ENCODE measurements at regions not wholly inside any gene's neighbourhood (a gene's known extent, or its start where the extent isn't known, plus 50 kb on each side); places are given as distances from the start of the nearest gene placed in this dataset.
"Not testable (repeated sequence)": the region's sequence is repeated elsewhere in the genome, so short reads cannot be mapped to it uniquely, and the experiment has no call there.

- CTCF ChIA-PET = no interaction called here
- Mint-ChIP-seq H3K27ac (no peak overlapping the region), H3K9me3 (peaks cover 3% of the 10 kb centered on the region), H3K4me1 (no peaks in the 10 kb centered on the region), H3K36me3 (ENCODE audit: low read depth) (no peaks in the 10 kb centered on the region), H3K4me3 (no peak overlapping the region), H3K27me3 (no peaks in the 10 kb centered on the region)
- ATAC-seq (ENCODE audit: low read depth) (no peak), DNase-seq (no peak)
- no peak for TF ChIP-seq CTCF (IDR thresholded peaks at IDR 0.05)
- intact Hi-C loops (cut with micrococcal nuclease) = no loop called here
- POLR2A ChIA-PET = no interaction called here
Observed at GRCh38 chr12:73125148-73125547, 853.0 kb downstream of the TRHDE start.

GRCh38 chr12:73136386-73136785, 864.2 kb downstream of the TRHDE start:
- H3K4me1 Mint-ChIP-seq = no peaks in the 10 kb centered on the region
- ChIA-PET CTCF (no interaction called here), POLR2A (no interaction called here)
- no peak overlapping the region for H3K27ac Mint-ChIP-seq
- intact Hi-C loops (cut with micrococcal nuclease) = no loop called here
- H3K4me3 Mint-ChIP-seq = no peak overlapping the region
- TF ChIP-seq CTCF (IDR thresholded peaks at IDR 0.05) = no peak
- DNase-seq (no peak), ATAC-seq (ENCODE audit: low read depth) (no peak)
- H3K36me3 Mint-ChIP-seq (ENCODE audit: low read depth) = no peaks in the 10 kb centered on the region
- no peaks in the 10 kb centered on the region for H3K27me3 Mint-ChIP-seq
- H3K9me3 Mint-ChIP-seq = peaks cover 5% of the 10 kb centered on the region

GRCh38 chr12:73139642-73140041, 867.5 kb downstream of the TRHDE start:
- H3K27me3 Mint-ChIP-seq; H3K9me3 Mint-ChIP-seq; H3K4me1 Mint-ChIP-seq; DNase-seq; intact Hi-C loops (cut with micrococcal nuclease); CTCF ChIA-PET; H3K27ac Mint-ChIP-seq; ATAC-seq (ENCODE audit: low read depth); H3K4me3 Mint-ChIP-seq; H3K36me3 Mint-ChIP-seq (ENCODE audit: low read depth); POLR2A ChIA-PET: not testable (repeated sequence)

- no peak overlapping the region for H3K27ac Mint-ChIP-seq
- H3K27me3 Mint-ChIP-seq = no peaks in the 10 kb centered on the region
- no peaks in the 10 kb centered on the region for H3K4me1 Mint-ChIP-seq
- H3K9me3 Mint-ChIP-seq = peaks cover 4% of the 10 kb centered on the region
- POLR2A ChIA-PET = no interaction called here
- ATAC-seq (ENCODE audit: low read depth) (no peak), DNase-seq (no peak)
- CTCF ChIA-PET = no interaction called here
- no peak for TF ChIP-seq CTCF (IDR thresholded peaks at IDR 0.05)
- no peaks in the 10 kb centered on the region for H3K36me3 Mint-ChIP-seq (ENCODE audit: low read depth)
- no peak overlapping the region for H3K4me3 Mint-ChIP-seq
- intact Hi-C loops (cut with micrococcal nuclease) = no loop called here
Observed at GRCh38 chr12:73158341-73158740, 886.2 kb downstream of the TRHDE start.

- H3K9me3 Mint-ChIP-seq = peaks cover 4% of the 10 kb centered on the region
- no peak for TF ChIP-seq CTCF (IDR thresholded peaks at IDR 0.05)
- ChIA-PET CTCF (no interaction called here), POLR2A (no interaction called here)
- H3K36me3 Mint-ChIP-seq (ENCODE audit: low read depth) = no peaks in the 10 kb centered on the region
- no peak overlapping the region for H3K27ac Mint-ChIP-seq
- no peak for ATAC-seq (ENCODE audit: low read depth)
- H3K4me3 Mint-ChIP-seq = no peak overlapping the region
- intact Hi-C loops (cut with micrococcal nuclease) = no loop called here
- no peak for DNase-seq
- H3K27me3 Mint-ChIP-seq = no peaks in the 10 kb centered on the region
- H3K4me1 Mint-ChIP-seq = no peaks in the 10 kb centered on the region
Observed at GRCh38 chr12:73159954-73160353, 887.8 kb downstream of the TRHDE start.

- ChIA-PET POLR2A (no interaction called here), CTCF (no interaction called here)
- no peaks in the 10 kb centered on the region for H3K36me3 Mint-ChIP-seq (ENCODE audit: low read depth)
- ATAC-seq (ENCODE audit: low read depth) (no peak), DNase-seq (no peak)
- intact Hi-C loops (cut with micrococcal nuclease) = no loop called here
- no peaks in the 10 kb centered on the region for H3K27me3 Mint-ChIP-seq
- peaks cover 4% of the 10 kb centered on the region for H3K9me3 Mint-ChIP-seq
- TF ChIP-seq CTCF (IDR thresholded peaks at IDR 0.05) = no peak
- no peak overlapping the region for H3K4me3 Mint-ChIP-seq
- no peak overlapping the region for H3K27ac Mint-ChIP-seq
- H3K4me1 Mint-ChIP-seq = no peaks in the 10 kb centered on the region
Observed at GRCh38 chr12:73161970-73162369, 889.8 kb downstream of the TRHDE start.

Data from activated B cell treated with CpG ODN at 0.5 μM for 24 hours (primary cell).